HepG2 (cell line): ENCODE measurements at regions not wholly inside any gene's neighbourhood (a gene's known extent, or its start where the extent isn't known, plus 50 kb on each side); places are given as distances from the start of the nearest gene placed in this dataset.

Source experiments
- FOXK2 ChIP-seq: fragments of 450-650 bp; IDR thresholded peaks from 2 replicates; pipeline ENCODE4 v1.6.1; 2016
- KDM3A ChIP-seq: IDR thresholded peaks from 2 replicates; pipeline ENCODE4 v1.6.1; 2018; ENCODE audit warnings: low read depth, missing compliant biosample characterization
- ZNF234 ChIP-seq: sonication (generic); formaldehyde crosslinking; conservative IDR thresholded peaks from 2 replicates; pipeline ENCODE4 v1.5.1; 2020; ENCODE audit warnings: mild to moderate bottlenecking, missing genetic modification reagents

DNA sequence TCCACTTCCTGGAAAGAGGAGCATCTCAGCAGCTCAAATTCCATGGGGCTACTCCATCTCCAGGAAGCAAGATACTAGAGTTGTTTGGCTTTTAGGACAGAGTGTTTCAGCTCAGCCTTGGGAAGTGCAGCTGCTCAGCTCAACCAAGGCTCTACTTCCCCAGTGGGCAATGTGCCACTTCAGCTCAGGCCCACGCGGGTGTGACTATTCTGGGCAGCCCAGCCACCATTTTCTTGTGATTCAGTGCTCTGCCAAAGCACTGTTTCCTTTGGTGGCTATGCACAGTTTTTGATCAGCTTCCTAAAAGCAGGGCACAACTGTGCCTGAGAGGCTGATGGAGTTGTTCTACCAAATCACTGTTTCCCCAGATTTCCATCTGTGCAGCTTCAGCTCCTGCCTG, 1104.9 kb upstream of the TMPRSS15 start:
- TF ChIP-seq KDM3A (CRISPR knock-in tag) (no peak), FOXK2 (no peak), ZNF234 (CRISPR knock-in tag) (no peak)
